NAMALWA (cell line): ENCODE measurements at regions not wholly inside any gene's neighbourhood (a gene's known extent, or its start where the extent isn't known, plus 50 kb on each side); places are given as distances from the start of the nearest gene placed in this dataset.

Experiments used
- DNase-seq: peaks from one replicate; pipeline ENCODE4 v3.0.0-alpha.2; 2015; ENCODE audit warnings: low spot score

DNA sequence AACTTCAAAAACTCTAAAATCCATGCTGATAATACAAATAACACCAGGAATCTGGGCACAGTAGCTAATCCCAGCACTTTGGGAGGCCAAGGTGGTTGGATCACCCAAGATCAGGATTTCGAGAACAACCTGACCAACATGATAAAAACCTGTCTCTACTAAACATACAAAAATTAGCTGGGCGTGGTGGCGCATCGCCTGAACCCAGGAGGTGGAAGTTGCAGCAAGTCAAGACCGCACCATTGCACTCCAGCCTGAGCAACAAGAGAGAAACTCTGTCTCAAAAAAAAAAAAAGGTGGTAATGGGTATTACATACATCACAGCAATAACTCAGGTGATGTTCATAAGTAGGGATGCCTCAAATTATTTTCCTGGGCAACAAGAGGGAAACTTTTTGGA, 315.0 kb upstream of the MEOX2 start:
- DNase-seq, result no peak

DNA sequence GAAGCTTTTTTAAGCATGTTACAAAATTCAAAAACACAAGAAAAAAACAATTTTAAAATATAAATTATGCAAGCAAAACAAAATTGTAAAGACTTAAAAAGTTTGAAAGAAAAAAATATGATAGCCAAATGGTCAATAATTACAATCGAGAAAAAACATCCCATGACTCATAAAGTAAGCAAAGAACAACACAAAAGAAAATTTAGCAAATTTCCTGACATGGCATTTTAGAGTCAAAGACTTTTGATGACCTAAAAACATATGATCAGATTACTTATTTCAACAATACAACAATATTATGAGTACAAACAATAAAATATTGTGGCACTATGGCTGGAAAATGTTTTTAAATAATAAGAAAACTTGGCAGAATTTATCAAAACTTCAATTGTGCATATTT, 312.1 kb upstream of the MEOX2 start:
- DNase-seq, result no peak

DNA sequence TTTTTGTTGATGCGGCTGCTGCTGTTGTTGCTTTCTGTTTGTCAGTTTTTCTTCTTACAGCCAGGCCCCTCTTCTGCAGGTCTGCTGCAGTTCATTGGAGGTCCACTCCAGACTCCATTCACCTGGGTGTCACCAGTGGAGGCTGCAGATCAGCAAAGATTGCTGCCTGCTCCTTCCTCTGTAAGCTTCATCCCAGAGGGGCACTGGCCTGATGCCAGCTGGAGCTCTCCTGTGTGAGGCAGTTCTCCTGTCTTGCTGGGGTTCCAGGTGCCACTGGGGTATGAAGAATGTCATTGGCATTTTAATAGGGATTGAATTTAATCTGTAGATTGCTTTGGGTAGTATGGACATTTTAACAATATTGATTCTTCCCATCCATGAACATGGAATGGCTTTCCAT, 308.5 kb upstream of the MEOX2 start:
- no peak for DNase-seq

DNA sequence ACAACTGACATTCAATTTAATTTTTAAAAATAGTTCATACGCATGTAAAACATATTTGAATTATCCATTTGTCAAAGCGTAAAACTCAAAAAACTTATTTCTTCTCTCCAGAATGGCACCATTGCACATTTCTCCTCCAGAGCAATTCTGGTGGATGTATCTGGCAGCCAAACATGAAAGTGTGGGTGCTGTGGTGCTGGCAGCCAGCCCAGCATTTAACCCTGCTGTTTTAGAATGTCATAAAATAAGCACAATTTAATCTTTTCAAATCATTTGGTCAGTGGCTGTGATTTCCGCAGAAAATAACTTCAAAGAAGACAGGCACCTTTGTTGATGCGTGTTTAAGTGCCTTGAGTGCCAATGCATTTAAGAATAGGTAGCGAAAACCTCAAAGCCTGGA, 302.7 kb upstream of the MEOX2 start:
- DNase-seq, result no peak

DNA sequence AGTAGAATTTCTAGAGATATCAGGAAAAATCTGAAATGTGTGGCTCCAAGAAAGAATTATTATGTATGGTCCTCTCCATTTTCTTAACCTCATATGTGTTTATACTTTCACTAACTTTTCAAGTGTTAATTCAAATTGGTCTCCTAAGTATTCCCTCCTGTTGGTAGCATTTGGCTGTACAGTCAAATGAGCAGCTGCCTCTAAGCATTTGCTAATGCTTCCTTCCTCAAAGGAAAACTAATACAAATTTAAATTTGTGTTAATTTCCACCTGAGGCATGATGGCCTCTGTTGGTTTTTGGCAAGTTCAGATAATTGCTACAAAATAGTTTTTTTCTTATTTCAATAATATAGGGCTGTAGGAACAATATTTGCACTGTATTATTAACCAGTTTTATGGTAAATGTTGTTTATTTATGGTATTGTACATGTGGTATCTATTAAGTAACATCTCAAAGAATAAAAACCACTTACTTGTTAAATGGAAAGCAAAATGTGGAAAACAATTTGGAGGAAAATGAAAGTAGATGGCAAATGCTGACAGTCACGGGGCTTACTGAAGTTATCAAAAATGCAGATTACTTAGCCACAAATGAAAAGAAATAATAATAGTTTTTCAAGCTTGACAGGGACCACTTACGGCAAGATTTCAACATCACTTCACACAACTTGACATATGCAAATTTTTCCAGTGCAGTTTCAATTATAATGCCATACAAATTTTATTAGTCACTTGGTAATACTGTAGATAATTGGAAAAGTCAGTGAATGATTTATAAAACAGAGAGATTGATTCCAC, 299.3 kb upstream of the MEOX2 start:
- no peak for DNase-seq

DNA sequence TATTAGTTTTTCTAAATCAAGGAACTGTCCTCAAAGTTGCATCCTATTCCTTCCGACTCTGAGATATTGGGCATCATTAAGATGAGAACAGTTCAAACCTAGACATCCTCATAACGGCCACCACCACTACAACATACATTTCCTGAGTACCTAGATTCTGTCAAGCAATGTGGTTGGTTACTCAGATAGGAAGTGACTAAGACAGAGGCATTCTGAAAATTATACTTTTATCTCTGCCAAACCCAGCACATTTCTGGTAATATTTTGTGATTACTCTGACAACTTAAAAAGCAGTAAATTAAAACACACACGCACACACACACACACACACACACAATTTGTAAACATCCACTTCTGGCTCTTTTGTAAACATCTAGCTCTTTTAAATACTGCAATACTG, 291.2 kb upstream of the MEOX2 start:
- no peak for DNase-seq

DNA sequence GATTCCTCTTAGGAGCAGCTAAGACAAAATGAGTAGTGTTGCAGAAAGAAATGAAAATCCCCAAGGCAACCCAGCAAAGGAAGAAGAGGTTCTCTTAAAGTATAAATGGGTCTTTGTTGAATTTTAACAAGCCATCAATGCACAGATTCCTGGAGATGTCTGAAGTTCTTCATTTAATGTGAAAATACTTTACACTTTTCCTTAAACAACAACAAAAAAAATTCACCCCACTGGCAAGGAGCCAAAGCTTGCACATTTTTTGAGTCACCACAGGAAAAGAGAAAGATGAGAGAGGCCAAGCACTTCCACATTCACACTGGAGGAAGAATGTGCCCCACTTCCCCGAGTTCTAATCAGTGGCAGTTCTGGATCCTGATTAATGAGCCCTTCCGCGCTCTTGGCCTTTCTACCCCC, 286.4 kb upstream of the MEOX2 start:
- DNase-seq, result no peak

DNA sequence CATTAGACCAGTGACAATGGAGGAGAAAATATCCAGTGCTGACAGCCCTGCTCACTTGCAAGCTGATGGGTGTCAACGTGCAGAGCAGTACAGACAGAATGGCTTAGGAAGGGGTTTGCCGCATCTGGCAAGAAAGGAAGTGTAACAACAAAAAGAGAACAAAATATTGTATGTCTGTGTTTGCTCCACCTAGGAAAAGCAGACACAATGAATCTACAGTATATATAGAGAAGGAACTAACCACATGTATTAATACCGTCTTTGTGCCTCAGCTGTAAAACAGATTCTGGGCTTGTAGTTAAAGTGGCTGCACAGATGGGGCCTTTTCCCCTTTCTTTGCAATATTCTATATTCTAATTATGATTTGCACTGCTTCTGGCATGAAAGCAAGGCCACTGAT, 281.1 kb upstream of the MEOX2 start:
- DNase-seq, result no peak

DNA sequence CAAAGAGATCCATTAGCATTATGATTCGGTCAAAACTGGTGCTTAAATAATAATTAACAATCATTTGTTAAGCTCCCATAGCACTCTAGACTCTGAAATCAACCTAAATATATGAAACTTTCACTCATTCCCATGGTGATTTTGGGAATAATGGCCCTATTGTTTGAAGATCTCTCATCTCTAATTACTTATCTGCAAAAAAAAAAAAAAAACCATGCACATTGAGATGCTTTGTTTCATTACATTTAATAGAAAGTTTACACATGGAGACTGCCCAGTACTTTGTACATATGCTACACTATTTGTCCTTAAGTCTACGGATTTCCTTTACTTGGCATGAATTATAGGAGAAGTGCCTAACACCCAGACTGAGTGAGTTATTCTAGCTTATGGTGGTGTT, 280.6 kb upstream of the MEOX2 start:
- DNase-seq, result no peak

DNA sequence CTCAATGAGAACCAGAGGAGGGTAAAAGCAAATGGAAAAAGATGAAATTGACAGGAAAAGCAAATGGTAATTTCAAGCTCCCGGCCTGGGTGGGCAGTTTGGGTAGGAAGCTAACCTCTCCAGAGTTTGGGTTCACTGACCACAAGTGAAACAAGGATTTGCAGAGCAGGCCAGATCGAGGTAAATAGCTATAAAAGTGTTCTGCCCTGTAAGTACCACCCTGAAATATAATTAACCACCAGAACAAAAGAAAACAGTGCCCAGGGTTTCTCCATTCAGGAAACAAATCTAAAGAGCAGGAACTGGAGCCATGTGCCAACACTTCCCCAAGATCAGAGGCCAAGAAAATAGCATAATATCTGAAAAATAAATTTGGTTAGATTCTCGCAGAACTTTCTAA, 276.7 kb upstream of the MEOX2 start:
- DNase-seq, result no peak

DNA sequence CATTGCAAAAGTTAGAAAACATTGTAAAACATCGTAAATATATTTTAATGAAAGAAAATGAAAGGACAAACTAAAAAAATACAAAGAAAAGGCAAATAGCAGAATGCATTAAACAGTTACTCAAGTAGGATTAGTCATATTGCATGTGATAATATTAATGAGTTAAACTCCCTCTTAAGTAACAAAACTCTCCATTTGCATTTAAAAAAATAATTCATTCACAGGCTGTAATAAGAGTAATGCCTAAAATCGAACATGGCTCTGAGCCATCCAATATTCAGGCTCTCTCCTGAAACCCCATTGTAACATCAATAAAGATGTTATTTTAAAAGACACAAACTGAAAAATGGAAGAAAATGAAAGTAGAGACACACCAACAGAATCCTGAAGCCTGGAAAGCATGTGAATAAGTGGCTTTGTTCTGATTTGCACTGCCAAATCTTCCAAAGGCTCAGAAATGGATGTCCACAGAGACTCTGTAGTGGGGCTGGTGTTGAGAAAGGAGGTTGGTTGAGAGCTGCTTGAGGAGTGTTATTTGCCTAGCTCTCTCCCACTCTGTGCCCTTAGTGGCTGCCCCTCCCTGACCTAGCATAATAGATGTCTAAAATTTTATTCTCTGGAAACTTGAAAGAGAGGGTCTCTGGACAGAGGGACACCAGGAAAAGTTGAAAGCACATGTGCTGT, 268.3 kb upstream of the MEOX2 start:
- DNase-seq, result no peak

DNA sequence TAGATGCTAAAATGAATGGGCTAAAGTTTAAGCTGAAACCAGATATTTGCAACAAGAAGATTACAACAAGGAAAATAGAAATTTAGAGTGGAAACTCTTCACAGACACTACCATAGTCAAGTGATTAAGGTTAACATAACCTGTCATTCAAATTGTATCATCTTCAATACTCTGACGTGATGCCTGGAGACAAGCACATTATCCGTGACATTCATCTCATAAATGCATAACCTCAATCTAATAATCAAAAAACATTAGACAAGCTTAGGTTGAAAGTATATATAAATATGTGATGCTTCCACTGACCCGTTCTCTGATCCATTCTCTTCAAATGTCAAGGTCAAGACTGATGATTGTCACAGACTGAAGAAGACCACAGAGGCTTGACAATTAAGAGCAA, 263.8 kb upstream of the MEOX2 start:
- DNase-seq, result no peak

DNA sequence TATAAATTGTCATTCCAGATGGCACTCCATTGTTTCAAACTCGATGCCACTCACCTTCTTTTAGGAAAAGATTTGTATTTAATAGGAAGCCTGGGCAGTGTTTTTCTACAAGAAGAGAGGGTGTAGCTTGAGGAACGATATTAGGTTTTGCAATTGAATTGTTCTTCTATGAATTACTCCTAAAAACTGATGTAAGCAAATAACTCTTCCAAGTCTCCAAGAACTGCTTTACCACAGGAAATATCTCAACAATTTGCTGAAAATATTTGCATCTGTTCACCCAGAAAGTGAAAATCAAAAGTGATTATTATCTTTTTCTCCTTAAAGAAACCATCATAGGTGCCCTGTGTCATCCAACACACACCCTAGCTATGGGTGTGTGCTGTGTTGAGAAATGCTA, 261.3 kb upstream of the MEOX2 start:
- DNase-seq, result no peak

DNA sequence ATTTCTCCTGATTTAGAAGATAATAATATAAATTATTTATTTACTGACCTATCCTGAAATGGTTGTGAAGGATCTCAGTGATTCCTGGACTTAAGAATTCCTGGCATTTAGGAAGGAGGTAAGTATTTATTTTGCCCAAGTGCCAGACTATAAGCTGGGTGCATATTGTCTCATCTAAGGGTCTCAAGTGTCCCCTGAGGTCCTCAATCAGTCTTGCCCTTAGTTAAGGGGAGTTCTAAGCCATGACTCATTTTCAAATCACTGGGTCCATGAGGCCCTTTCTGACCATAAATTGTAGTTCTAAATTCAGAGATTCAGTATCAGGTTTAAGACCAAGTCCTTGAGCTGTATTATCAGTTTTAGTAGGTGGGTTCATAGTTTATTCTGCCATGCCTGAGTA, 251.6 kb upstream of the MEOX2 start:
- no peak for DNase-seq

DNA sequence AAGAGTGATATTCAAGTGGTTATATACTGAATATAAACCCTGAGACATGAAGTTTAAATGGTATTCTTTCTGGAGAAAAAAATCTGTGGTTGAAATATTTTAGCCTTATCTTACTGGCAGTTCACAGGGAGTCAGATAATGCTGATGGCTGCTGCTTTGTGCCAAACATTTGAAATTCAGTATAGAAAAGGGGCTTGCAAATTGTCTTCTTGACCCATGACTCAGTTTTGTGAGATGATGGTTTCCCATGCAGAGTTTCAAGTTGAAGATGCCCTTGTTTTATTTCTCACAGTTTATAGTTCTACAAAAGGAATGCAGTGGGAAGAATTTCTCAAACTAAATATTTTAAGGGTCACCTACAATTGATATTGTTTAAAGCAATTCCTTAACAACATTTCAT, 251.1 kb upstream of the MEOX2 start:
- no peak for DNase-seq

DNA sequence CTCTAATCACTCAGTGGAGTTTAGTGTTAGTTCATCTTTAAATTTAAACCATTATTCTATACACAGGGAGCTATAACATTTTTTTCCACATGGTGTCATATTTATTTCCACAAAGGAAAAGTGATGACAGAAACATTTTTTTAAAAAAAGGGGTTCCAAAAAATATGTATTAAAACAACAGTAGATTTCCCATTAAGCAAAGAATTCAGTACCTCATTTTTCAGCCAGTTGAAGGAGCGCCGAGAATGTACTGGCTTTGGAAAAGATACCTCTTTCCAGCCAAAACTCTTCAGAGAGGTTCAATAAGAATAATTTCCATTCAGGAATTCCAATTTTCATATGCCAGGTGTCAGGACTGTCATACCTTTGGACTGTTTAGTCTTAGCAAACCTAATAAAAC, 250.5 kb upstream of the MEOX2 start:
- no peak for DNase-seq

DNA sequence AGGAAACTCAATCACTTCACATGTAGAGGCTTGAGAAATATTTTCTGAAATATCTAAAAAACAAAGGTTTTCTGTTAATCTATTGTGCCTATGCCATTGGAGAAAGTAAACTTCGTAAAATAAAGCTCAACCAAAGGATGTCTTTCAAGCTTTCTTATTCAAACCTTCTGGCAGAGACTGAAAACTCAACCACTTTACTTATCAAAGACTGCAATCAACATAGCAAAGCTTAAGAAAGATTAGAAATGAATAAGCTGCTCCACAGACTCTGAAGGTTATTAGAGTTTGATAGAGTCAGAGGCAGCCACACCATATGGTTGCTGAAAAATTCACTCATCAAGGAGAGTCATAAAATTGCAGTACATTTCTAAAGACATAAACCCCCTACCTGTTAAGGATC, 245.8 kb upstream of the MEOX2 start:
- no peak for DNase-seq

DNA sequence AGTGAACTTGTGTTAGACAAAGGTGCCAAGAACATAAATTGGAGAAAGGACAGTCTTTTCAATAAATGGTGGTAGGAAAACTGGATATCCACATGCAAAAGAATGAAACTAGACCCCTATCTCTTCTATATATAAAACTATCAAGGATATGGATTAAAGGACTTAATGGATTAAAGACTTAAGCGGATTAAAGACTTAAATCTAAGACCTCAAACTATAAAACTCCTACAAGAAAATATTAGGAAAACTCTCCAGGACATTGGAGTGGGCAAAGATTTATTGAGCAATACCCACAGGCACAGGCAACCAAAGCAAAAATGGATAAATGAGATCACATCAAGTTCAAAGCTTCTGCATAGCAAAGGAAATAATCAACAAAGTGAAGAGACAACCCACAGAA, 242.9 kb upstream of the MEOX2 start:
- DNase-seq, result no peak

DNA sequence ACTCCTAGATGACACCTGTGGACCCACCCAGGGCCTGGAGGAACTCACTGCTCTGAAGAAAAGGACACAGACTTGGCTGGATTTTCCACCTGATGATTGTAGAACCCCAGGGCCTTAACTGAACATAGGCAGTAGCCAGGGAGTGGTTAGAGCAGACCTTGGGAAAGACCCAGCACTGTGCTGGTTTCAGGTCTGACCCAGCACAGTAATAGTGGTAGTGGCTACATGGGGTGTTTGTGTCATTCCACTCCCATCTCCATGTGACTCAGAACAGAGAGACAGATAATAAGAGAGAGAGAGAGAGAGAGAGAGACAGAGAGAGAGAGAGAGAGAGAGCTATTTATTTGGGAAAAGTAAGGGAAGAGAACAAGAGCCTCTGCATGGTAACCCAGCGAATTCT, 239.1 kb upstream of the MEOX2 start:
- DNase-seq, result no peak

DNA sequence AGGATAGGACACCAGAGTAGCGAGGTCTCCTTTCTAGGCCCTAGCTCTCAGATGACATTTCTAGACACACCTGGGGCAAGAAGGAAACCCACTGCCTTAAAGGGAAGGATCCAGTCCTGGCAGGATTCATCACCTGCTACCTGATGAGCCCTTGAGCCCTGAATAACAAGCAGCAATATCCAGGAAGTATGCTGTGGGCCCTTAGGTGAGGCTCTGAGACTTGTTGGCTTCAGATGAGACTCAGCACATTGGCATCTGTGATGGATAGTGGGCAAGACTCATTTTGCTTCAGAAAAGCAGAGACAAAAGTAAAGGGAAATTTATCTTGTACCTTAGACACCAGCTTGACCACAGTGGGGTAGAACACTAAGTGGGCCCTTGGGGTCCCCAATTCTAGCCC, 238.4 kb upstream of the MEOX2 start:
- no peak for DNase-seq

DNA sequence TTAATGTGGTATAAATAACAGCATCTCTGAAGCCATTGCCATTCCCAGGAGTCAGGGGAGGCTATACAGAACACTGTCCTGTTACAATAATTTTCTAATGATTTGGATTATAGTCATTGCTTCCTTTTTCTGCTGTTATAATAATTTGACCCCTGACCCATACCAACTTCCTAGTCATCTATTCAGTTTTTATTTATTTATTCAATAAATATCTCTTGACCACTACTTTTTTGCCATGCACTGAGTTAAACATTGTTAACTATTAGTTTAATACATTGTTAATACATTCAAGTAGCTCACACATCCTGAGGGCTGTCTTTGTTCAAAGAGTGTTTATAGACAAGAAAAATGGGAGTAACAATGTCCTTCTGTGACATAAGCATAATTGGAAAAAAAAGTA, 235.5 kb upstream of the MEOX2 start:
- no peak for DNase-seq

DNA sequence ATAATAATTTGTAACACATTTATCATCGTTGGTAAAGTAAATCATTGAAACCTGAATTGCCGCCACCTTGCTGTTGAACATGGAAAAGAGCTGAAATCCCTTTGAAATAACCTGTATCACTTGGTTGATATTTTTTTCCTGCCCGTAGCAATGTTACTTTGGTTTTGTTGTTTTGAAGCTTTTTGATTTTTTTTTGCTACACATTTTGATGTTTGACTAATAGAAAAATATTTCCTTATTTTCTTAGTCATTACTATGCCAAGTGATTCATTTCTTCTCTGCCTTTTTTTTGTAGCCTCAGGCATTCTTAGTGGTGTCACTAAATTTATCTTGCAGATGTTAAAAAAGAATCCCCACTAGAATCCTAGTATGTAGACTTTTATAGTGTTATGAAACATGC, 235.1 kb upstream of the MEOX2 start:
- no peak for DNase-seq

DNA sequence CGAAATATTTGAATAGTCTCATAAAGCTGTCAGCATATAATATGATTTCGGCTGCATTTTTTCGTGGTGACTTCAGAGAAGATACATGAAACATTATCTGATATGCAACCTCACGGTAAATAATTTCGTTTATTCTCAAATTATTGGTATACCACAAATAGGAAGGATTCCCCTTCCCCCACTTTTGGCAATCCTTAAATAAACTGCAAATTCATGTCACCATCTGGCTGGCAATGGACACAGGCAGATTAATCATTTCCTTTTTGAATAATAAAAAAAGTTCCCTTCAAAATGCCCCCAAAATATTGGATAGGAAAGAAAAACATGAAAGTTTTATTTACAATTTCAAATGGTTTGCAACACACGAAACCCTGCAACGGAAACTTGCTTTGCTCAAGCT, 234.5 kb upstream of the MEOX2 start:
- DNase-seq, result no peak
